H1 (cell line): ENCODE measurements at regions not wholly inside any gene's neighbourhood (a gene's known extent, or its start where the extent isn't known, plus 50 kb on each side); places are given as distances from the start of the nearest gene placed in this dataset.

ENCODE experiments used
- CTCF ChIA-PET: fragments of 300-600 bp; sonication (Branson Sonifier 250); formaldehyde crosslinking; loops from one replicate; lab custom pipeline; 2021; ENCODE audit not compliant: partially characterized antibody; lab: Charles Lee
- POLR2A ChIA-PET: fragments of 300-600 bp; sonication (Branson Sonifier 250); formaldehyde crosslinking; loops from one replicate; lab custom pipeline; 2021; ENCODE audit warnings: inconsistent platforms; ENCODE audit not compliant: partially characterized antibody; lab: Charles Lee
- DNase-seq, 2 experiments: peaks; one replicate each; pipeline versions ENCODE4 v3.0.0 to v3.0.0-alpha.2; 2010 to 2022; ENCODE audit warnings: low spot score in 2 of 2, low read depth in 1 of 2, mixed read lengths in 1 of 2
- FAIRE-seq: peaks from 2 replicates; lab custom pipeline; 2011; peaks lifted over from hg19 to GRCh38; lab: Jason Lieb, UNC
- H2AFZ ChIP-seq: 2 replicates; pipeline ENCODE4 v1.8.1; 2012; ENCODE audit warnings: low read length, inconsistent platforms
- H2AK5ac ChIP-seq: 2 replicates; pipeline ENCODE4 v1.6.1; 2013; ENCODE audit warnings: low read depth, low read length
- H2BK120ac ChIP-seq: replicated peaks from 2 replicates; pipeline ENCODE3; 2013; ENCODE audit warnings: low read depth, low read length, inconsistent platforms
- H2BK12ac ChIP-seq: 2 replicates; pipeline ENCODE4 v1.6.1; 2013; ENCODE audit warnings: low read depth, low read length
- H2BK15ac ChIP-seq: 2 replicates; pipeline ENCODE4 v1.6.1; 2013; ENCODE audit warnings: low read length
- H2BK20ac ChIP-seq: 2 replicates; pipeline ENCODE4 v1.6.1; 2013; ENCODE audit warnings: low read length
- H2BK5ac ChIP-seq: 2 replicates; pipeline ENCODE4 v1.6.1; 2013; ENCODE audit warnings: low read depth, low read length
- H3K14ac ChIP-seq: 2 replicates; pipeline ENCODE4 v1.6.1; 2013; ENCODE audit warnings: inconsistent platforms; ENCODE audit not compliant: insufficient read length
- H3K18ac ChIP-seq: 2 replicates; pipeline ENCODE4 v1.6.1; 2013; ENCODE audit warnings: low read length; ENCODE audit errors: extremely low read depth
- H3K23ac ChIP-seq: 2 replicates; pipeline ENCODE4 v1.6.1; 2013; ENCODE audit warnings: inconsistent platforms; ENCODE audit not compliant: insufficient read length
- H3K23me2 ChIP-seq: 2 replicates; pipeline ENCODE4 v1.6.1; 2013; ENCODE audit warnings: low read depth, low read length
- H3K27ac ChIP-seq: 2 replicates; pipeline ENCODE4 v1.6.1; 2011; ENCODE audit warnings: low read depth, low read length, inconsistent platforms
- H3K27me3 ChIP-seq, 4 experiments: replicated peaks in 1 of 4; 1 replicate in 1 of 4; 2 replicates in 3 of 4; pipeline versions ENCODE4 v1.6.1 to v1.8.1; 2011 to 2013; ENCODE audit warnings: low read length in 3 of 4, mild to moderate bottlenecking in 3 of 4, inconsistent platforms in 2 of 4, mixed read lengths in 2 of 4, moderate library complexity in 1 of 4; ENCODE audit not compliant: control insufficient read depth in 3 of 4, insufficient read depth in 3 of 4; ENCODE audit errors: extremely low read depth in 1 of 4
- H3K36me3 ChIP-seq, 4 experiments: 2 replicates each; pipeline versions ENCODE4 v1.6.1 to v1.8.1; 2011 to 2013; ENCODE audit warnings: mild to moderate bottlenecking in 4 of 4, low read length in 3 of 4, moderate library complexity in 2 of 4, control low read depth in 1 of 4, inconsistent platforms in 1 of 4; ENCODE audit not compliant: insufficient read depth in 4 of 4, control insufficient read depth in 2 of 4
- H3K4ac ChIP-seq: replicated peaks from 2 replicates; pipeline ENCODE3; 2013; ENCODE audit warnings: low read length, low read depth, mixed read lengths, inconsistent platforms; ENCODE audit not compliant: insufficient read length
- H3K4me1 ChIP-seq, 4 experiments: replicated peaks in 1 of 4; 1 replicate in 1 of 4; 2 replicates in 3 of 4; pipeline versions ENCODE4 v1.6.1 to v1.8.1; 2011 to 2013; ENCODE audit warnings: low read length in 3 of 4, inconsistent platforms in 2 of 4, mixed read lengths in 1 of 4; ENCODE audit not compliant: insufficient read depth in 4 of 4, control insufficient read depth in 3 of 4
- H3K4me2 ChIP-seq, 2 experiments: 2 replicates each; pipeline versions ENCODE4 v1.6.1 to v1.8.1; 2011 to 2013; ENCODE audit warnings: low read depth in 2 of 2, low read length in 2 of 2, control low read depth in 1 of 2, inconsistent platforms in 1 of 2, mild to moderate bottlenecking in 1 of 2; ENCODE audit not compliant: insufficient read depth in 1 of 2
- H3K4me3 ChIP-seq, 4 experiments: fragments of 200-600, 300-600 bp in 1 of 4; sonication (generic), shearing (Covaris generic), sonication (Bioruptor Twin) in 1 of 4; 2 replicates each; pipeline versions ENCODE4 v1.5.1 to v1.8.1; 2011 to 2016; ENCODE audit warnings: low read length in 4 of 4, low read depth in 3 of 4, control low read depth in 2 of 4, inconsistent platforms in 2 of 4, mild to moderate bottlenecking in 2 of 4, mixed read lengths in 1 of 4, moderate library complexity in 1 of 4; ENCODE audit not compliant: insufficient read depth in 2 of 4; ENCODE audit errors: extremely low read depth in 1 of 4
- H3K56ac ChIP-seq: replicated peaks from 2 replicates; pipeline ENCODE3; 2013; ENCODE audit warnings: low read depth, mild to moderate bottlenecking, mixed read lengths, low read length, inconsistent platforms; ENCODE audit not compliant: insufficient read length
- H3K79me1 ChIP-seq: 2 replicates; pipeline ENCODE4 v1.6.1; 2013; ENCODE audit warnings: low read depth, low read length, control low read depth
- H3K79me2 ChIP-seq, 2 experiments: 2 replicates each; pipeline versions ENCODE4 v1.6.1 to v1.8.1; 2012 to 2013; ENCODE audit warnings: low read length in 2 of 2, mild to moderate bottlenecking in 2 of 2, inconsistent platforms in 1 of 2; ENCODE audit not compliant: insufficient read depth in 2 of 2, control insufficient read depth in 1 of 2
- H3K9ac ChIP-seq, 4 experiments: replicated peaks in 1 of 4; 1 replicate in 1 of 4; 2 replicates in 3 of 4; pipeline versions ENCODE4 v1.6.1 to v1.8.1; 2011 to 2013; ENCODE audit warnings: low read depth in 3 of 4, low read length in 3 of 4, control low read depth in 2 of 4, mild to moderate bottlenecking in 2 of 4, moderate library complexity in 2 of 4, inconsistent platforms in 1 of 4; ENCODE audit errors: extremely low read depth in 1 of 4
- H3K9me3 ChIP-seq, 2 experiments: 2 replicates each; pipeline versions ENCODE4 v1.6.1 to v1.8.1; 2012 to 2013; ENCODE audit warnings: mild to moderate bottlenecking in 2 of 2, moderate library complexity in 2 of 2, control low read depth in 1 of 2, inconsistent platforms in 1 of 2, low read depth in 1 of 2, low read length in 1 of 2, mixed read lengths in 1 of 2; ENCODE audit not compliant: insufficient read depth in 2 of 2
- H4K20me1 ChIP-seq, 2 experiments: replicated peaks in 1 of 2; 2 replicates each; pipeline versions ENCODE3 to v1.8.1; 2011 to 2013; ENCODE audit warnings: inconsistent platforms in 2 of 2, low read length in 2 of 2, mild to moderate bottlenecking in 1 of 2; ENCODE audit not compliant: insufficient read depth in 2 of 2, control insufficient read depth in 1 of 2
- H4K5ac ChIP-seq: 2 replicates; pipeline ENCODE4 v1.6.1; 2013; ENCODE audit warnings: low read length, low read depth, mixed read lengths, inconsistent platforms; ENCODE audit not compliant: insufficient read length
- H4K8ac ChIP-seq: 2 replicates; pipeline ENCODE4 v1.8.0; 2013; ENCODE audit warnings: mild to moderate bottlenecking, moderate library complexity, low read length, inconsistent platforms; ENCODE audit not compliant: insufficient read depth; ENCODE audit errors: extremely low read depth
- H4K91ac ChIP-seq: replicated peaks from 2 replicates; pipeline ENCODE3; 2013; ENCODE audit warnings: low read length, mixed read lengths, inconsistent platforms; ENCODE audit not compliant: insufficient read length
- BCL11A ChIP-seq, 2 experiments: IDR thresholded peaks; one replicate each; pipeline ENCODE4 v1.6.1; 2011; ENCODE audit warnings: low read depth in 2 of 2, low read length in 2 of 2, mild to moderate bottlenecking in 2 of 2
- GTF2F1 ChIP-seq: IDR thresholded peaks from 2 replicates; pipeline ENCODE4 v1.6.1; 2012; ENCODE audit warnings: low read depth, low read length, improper control_type of control experiment, borderline replicate concordance
- MAX ChIP-seq: IDR thresholded peaks from 2 replicates; pipeline ENCODE4 v1.6.1; 2012; ENCODE audit warnings: inconsistent platforms
- SP4 ChIP-seq: IDR thresholded peaks from 2 replicates; pipeline ENCODE4 v1.6.1; 2012; ENCODE audit warnings: low read length, inconsistent platforms
- TEAD4 ChIP-seq: IDR thresholded peaks from 2 replicates; pipeline ENCODE4 v1.6.1; 2012; ENCODE audit warnings: low read depth, low read length, inconsistent platforms, mixed read lengths
- WGBS, 2 experiments: shearing (Covaris generic) in 1 of 2; methylation state at CpG; one replicate each; pipeline versions ENCODE4 v1.1.6 to v1.1.7; 2013 to 2015; ENCODE audit warnings: low lambda C conversion rate in 2 of 2, mixed read lengths in 2 of 2, inconsistent platforms in 1 of 2, low coverage in 1 of 2, missing lambda C conversion rate in 1 of 2; ENCODE audit not compliant: insufficient replicate concordance in 2 of 2, insufficient coverage in 1 of 2, insufficient read length in 1 of 2; ENCODE audit errors: extremely low coverage in 1 of 2, missing lambda C conversion rate in 1 of 2; 5-methylcytosine and 5-hydroxymethylcytosine counted together

GRCh38 chr15:62708470-62708869, 334.1 kb upstream of the TPM1 start:
- no peak overlapping the region for H3K4ac ChIP-seq
- H3K27me3 ChIP-seq = no peaks in the 10 kb centered on the region
- no peak overlapping the region for H4K91ac ChIP-seq
- H3K23me2 ChIP-seq = no peaks in the 10 kb centered on the region
- H2BK5ac ChIP-seq = no peak overlapping the region
- ChIA-PET CTCF (interaction anchor here (1.5 kb wide), 1 partner anchor 34 kb away, joined by 7 read pairs; no protein-coding TSS in a partner anchor), POLR2A (interaction anchor here (0.9 kb wide), 1 partner anchor 23 kb away, joined by 3 read pairs; no protein-coding TSS in a partner anchor)
- no peak overlapping the region for H3K18ac ChIP-seq
- H2AFZ ChIP-seq = no peak overlapping the region
- no peak overlapping the region for H2AK5ac ChIP-seq
- H2BK20ac ChIP-seq = no peak overlapping the region
- H2BK15ac ChIP-seq = no peak overlapping the region
- H3K4me2 ChIP-seq = no peak overlapping the region
- H4K5ac ChIP-seq = no peak overlapping the region
- no peak overlapping the region for H3K56ac ChIP-seq
- H3K9me3 ChIP-seq = no peaks in the 10 kb centered on the region
- H2BK120ac ChIP-seq = no peak overlapping the region
- no peaks in the 10 kb centered on the region; a peak in 1 of 8 replicates for H3K36me3 ChIP-seq
- no peak overlapping the region for H4K8ac ChIP-seq
- H2BK12ac ChIP-seq = no peak overlapping the region
- H3K23ac ChIP-seq = no peak overlapping the region
- H3K14ac ChIP-seq = no peak overlapping the region
- no peak overlapping the region for H3K9ac ChIP-seq
- peaks cover 0 to 5% (median 0%) of the 10 kb centered on the region in 4 experiments; a peak in 2 of 7 replicates for H3K4me1 ChIP-seq
- DNase-seq = no peak
- H3K27ac ChIP-seq = no peak overlapping the region
- 94% methylated on average over 16 of the region's 16 CpGs; no CpG with 5 or more reads in 1 of the 2 experiments for WGBS, 2 experiments
- no peaks in the 10 kb centered on the region for H3K79me2 ChIP-seq
- no peaks in the 10 kb centered on the region for H3K79me1 ChIP-seq
- TF ChIP-seq GTF2F1 (no peak), BCL11A (IDR thresholded peaks at IDR 0.05; ENCODE audit: low read depth in 2 of 2, low read length in 2 of 2) (no peak), MAX (no peak), TEAD4 (no peak), SP4 (no peak)
- TF ChIP-seq, all 59 proteins: peak for 0
- Histone ChIP-seq H3K4me3 (no peak overlapping the region), H4K20me1 (no peaks in the 10 kb centered on the region)
- FAIRE-seq = no peak
